Kidney epithelial cell (primary cell): ENCODE measurements at regions not wholly inside any gene's neighbourhood (a gene's known extent, or its start where the extent isn't known, plus 50 kb on each side); places are given as distances from the start of the nearest gene placed in this dataset.

Source experiments
- DNase-seq: peaks from one replicate; pipeline ENCODE4 v3.0.0-alpha.2; 2010; ENCODE audit warnings: low read depth
- H3K27me3 ChIP-seq: 2 replicates; pipeline ENCODE4 v1.6.0; 2011; ENCODE audit warnings: low read length; ENCODE audit not compliant: control insufficient read depth, insufficient read depth
- H3K36me3 ChIP-seq: 2 replicates; pipeline ENCODE4 v1.5.1; 2011; ENCODE audit warnings: low read length; ENCODE audit not compliant: control insufficient read depth, insufficient read depth
- H3K4me3 ChIP-seq: 2 replicates; pipeline ENCODE4 v1.5.1; 2011; ENCODE audit warnings: low read depth, mild to moderate bottlenecking, control low read depth, low read length
- CTCF ChIP-seq: IDR thresholded peaks from 2 replicates; pipeline ENCODE4 v1.5.1; 2011; ENCODE audit warnings: mild to moderate bottlenecking, moderate library complexity, low read length, control low read depth, inconsistent platforms; ENCODE audit not compliant: insufficient read depth, poor library complexity, severe bottlenecking

- Histone ChIP-seq H3K36me3 (no peaks in the 10 kb centered on the region), H3K4me3 (no peak overlapping the region), H3K27me3 (no peaks in the 10 kb centered on the region)
- no peak for DNase-seq
- TF ChIP-seq CTCF: peak; percentile 71
Observed at GRCh38 chrX:49754233-49754857, 58.6 kb upstream of the PAGE1 start.

- DNase-seq: no peak
- Histone ChIP-seq H3K4me3 (no peak overlapping the region), H3K27me3 (no peaks in the 10 kb centered on the region), H3K36me3 (no peaks in the 10 kb centered on the region)
- no peak for TF ChIP-seq CTCF
Observed at GRCh38 chrX:49753691-49754090, 57.9 kb upstream of the PAGE1 start.

DNA sequence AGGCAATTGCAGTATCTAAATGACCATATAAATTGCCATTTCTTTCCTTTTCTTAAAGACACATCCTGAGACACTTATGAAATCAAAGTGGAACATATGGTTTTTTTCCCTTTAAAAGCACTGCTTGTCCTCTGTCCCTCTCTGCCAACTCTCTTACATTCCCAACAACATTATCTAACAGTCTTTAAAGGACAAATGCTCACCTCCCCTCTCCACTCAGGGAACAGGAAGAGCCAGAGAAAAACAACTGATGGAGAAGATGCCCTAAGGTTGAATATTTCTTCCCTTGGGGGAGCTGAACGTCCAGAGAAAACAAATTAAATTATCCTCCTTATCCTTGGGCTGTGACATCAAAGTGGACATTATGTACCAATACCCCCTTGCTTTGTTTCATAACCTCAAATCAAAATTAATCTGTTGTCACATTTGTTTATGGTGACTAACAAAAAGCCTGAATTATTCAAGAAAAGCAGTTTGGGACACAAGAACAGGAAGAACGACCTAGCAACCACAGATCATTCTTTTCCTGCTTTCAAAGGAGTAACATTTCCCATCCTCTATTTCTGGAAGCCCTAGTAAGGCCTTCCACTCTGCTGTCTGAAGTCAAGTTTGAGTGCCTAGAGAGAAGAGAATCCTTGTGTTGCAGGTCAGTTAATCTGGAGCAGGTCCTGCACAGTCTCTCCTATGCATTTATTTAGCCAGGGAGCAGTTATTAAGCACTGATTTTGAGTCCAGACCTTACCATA is 52.6 kb upstream of the PAGE1 start:
- no peak for TF ChIP-seq CTCF
- no peaks in the 10 kb centered on the region for H3K27me3 ChIP-seq
- DNase-seq: no peak
- H3K36me3 ChIP-seq: no peaks in the 10 kb centered on the region
- H3K4me3 ChIP-seq: no peak overlapping the region

DNA sequence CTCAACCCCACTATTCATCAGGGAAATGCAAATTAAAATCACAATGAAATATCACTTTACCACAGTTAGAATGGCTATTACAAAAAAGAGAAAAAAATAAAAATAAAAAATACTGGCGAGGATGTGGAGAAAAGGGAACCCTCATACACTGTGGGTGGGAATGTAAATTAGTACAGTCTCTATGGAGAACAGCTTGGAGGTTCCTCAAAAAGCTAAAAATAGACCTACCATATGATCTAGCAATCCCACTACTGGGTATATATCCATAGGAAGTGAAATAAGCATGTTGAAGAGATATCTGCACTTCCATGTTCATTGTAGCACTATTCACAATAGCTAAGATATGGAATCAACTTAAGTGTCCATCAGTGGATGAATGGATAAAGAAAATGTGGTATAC is 50.5 kb upstream of the PAGE1 start:
- no peak for TF ChIP-seq CTCF
- Histone ChIP-seq H3K4me3 (no peak overlapping the region), H3K36me3 (no peaks in the 10 kb centered on the region), H3K27me3 (no peaks in the 10 kb centered on the region)
- DNase-seq: no peak
